Body of pancreas (tissue), 4 donors: ENCODE measurements at regions not wholly inside any gene's neighbourhood (a gene's known extent, or its start where the extent isn't known, plus 50 kb on each side); places are given as distances from the start of the nearest gene placed in this dataset.

ENCODE experiments used
- ATAC-seq: fragments of 150-250 bp; one replicate; pipeline ENCODE4 v1.9.1; 2016
- DNase-seq, 4 donors: peaks; one replicate each; pipeline ENCODE4 v3.0.0-alpha.2; 2019
- H3K27ac ChIP-seq, 4 donors: fragments of 200-600 bp; sonication (generic); 1 replicate in 3 of 4; 2 replicates in 1 of 4; pipeline versions ENCODE4 v1.5.1 to v1.6.1; 2016 to 2019; ENCODE audit warnings: mild to moderate bottlenecking in 1 of 4, mixed read lengths in 1 of 4, moderate library complexity in 1 of 4
- H3K27me3 ChIP-seq, 2 donors: fragments of 200-600 bp; sonication (generic); one replicate each; pipeline ENCODE4 v1.6.0; 2016; ENCODE audit warnings: mild to moderate bottlenecking in 1 of 2
- H3K36me3 ChIP-seq, 2 donors: fragments of 200-600 bp; sonication (generic); replicated peaks in 1 of 2; 2 replicates each; pipeline ENCODE4 v1.5.1; 2016; ENCODE audit warnings: low read depth in 2 of 2; ENCODE audit not compliant: insufficient read depth in 1 of 2
- H3K4me1 ChIP-seq: fragments of 200-600 bp; sonication (generic); one replicate; pipeline ENCODE4 v1.6.0; 2016
- H3K4me3 ChIP-seq, 2 donors: fragments of 200-600 bp; sonication (generic); 1 replicate in 1 of 2; 2 replicates in 1 of 2; pipeline ENCODE4 v1.5.1; 2016 to 2019
- H3K9me3 ChIP-seq, 3 donors: fragments of 200-600 bp; sonication (generic); 1 replicate in 2 of 3; 2 replicates in 1 of 3; pipeline ENCODE4 v1.5.1; 2016
- POLR2A ChIP-seq, 3 donors: fragments of 450-650 bp; IDR thresholded peaks; one replicate each; pipeline ENCODE4 v1.6.1; 2016; ENCODE audit warnings: antibody characterized with exemption in 3 of 3, mild to moderate bottlenecking in 2 of 3
- WGBS, 2 donors: methylation state at CpG; one replicate each; pipeline ENCODE4 v1.1.5; 2017; 5-methylcytosine and 5-hydroxymethylcytosine counted together
- intact Hi-C: fragments of 100-400 bp; cut with DNase I; formaldehyde crosslinking; loops from one replicate; pipeline ENCODE4 v1.15.1; 2023
- TF ChIP-seq, protein P1 (sequence below), 7 experiments: fragments of 450-650 bp in 4 of 7; fragments of 200-600 bp in 3 of 7; sonication (generic) in 3 of 7; IDR thresholded peaks; one replicate each; pipeline ENCODE4 v1.5.1; 2016 to 2019; ENCODE audit warnings: antibody characterized with exemption in 7 of 7

DNA sequence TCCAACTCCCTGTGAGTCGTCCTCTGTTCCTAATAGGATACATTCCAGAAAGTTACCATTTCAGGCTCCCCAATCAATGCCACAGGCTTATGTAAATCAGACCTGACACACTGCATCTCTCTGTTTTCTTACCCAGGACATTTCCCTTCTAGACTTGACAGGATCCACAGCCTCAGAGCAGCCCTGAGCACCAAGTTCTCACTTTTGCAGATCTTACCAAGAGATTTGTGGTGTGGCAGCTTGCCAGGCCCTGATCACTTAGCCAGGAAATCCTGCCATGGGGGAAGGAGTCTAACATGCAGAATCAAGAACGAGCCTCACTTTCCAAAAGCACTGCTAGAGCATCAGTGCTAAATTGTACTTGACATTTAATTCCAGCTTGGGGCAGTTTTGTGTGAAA lies 202.9 kb downstream of the TBX15 start:
- DNase-seq, result peak in 2 of 4 donors; percentile 10 to 15

DNA sequence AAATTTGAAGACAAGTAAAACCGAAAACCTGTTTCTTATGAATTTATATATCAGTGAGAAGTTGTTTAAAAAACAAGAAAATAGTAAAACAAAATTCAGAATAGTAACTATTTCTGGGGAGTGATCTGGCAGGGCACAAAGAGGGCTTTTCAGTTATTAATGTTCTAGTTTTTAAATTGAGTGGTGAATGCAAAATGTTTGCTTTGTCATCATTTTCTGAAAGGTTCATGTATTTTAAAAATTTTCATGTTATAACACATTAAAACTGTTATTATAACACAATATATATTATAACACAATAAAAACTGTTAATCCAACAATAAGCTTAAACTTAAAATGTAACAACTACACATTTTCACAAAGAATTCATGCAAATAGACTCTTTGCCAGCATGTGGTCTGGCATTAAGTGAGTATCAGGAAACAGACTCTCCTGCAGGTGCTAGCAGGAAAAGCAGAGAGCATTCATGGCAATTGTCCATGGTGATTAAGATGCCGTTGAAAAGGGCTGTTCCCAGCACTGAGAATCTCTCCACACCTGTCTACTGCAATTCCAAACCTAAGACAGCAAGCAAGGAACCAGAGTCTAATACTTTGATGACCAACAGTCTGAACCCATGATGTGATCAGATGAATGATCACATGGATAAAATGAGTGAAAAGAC lies 204.9 kb downstream of the TBX15 start:
- no peaks in the 10 kb centered on the region for H3K36me3 ChIP-seq
- H3K27ac ChIP-seq, result no peak overlapping the region
- H3K9me3 ChIP-seq, result no peaks in the 10 kb centered on the region
- H3K4me3 ChIP-seq, result no peak overlapping the region
- ATAC-seq, result no peak
- intact Hi-C loops, result no loop called here
- H3K27me3 ChIP-seq, result no peaks in the 10 kb centered on the region
- TF ChIP-seq, protein P1, sequence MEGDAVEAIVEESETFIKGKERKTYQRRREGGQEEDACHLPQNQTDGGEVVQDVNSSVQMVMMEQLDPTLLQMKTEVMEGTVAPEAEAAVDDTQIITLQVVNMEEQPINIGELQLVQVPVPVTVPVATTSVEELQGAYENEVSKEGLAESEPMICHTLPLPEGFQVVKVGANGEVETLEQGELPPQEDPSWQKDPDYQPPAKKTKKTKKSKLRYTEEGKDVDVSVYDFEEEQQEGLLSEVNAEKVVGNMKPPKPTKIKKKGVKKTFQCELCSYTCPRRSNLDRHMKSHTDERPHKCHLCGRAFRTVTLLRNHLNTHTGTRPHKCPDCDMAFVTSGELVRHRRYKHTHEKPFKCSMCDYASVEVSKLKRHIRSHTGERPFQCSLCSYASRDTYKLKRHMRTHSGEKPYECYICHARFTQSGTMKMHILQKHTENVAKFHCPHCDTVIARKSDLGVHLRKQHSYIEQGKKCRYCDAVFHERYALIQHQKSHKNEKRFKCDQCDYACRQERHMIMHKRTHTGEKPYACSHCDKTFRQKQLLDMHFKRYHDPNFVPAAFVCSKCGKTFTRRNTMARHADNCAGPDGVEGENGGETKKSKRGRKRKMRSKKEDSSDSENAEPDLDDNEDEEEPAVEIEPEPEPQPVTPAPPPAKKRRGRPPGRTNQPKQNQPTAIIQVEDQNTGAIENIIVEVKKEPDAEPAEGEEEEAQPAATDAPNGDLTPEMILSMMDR (IDR thresholded peaks at IDR 0.05), result no peak
- no peak for TF ChIP-seq POLR2A (IDR thresholded peaks at IDR 0.05)
- no peak for DNase-seq
- no peaks in the 10 kb centered on the region for H3K4me1 ChIP-seq
- WGBS, 2 donors, result 46 to 53% methylated on average over 2 of the region's 2 CpGs

More for the DNA sequence above, 202.9 kb downstream of the TBX15 start:
- H3K27me3 ChIP-seq, result no peaks in the 10 kb centered on the region
- no peaks in the 10 kb centered on the region for H3K4me1 ChIP-seq
- no peak overlapping the region for H3K27ac ChIP-seq
- H3K9me3 ChIP-seq, result no peaks in the 10 kb centered on the region
- no peak overlapping the region for H3K4me3 ChIP-seq
- no peak for ATAC-seq
- 35 to 45% methylated on average over 2 of the region's 2 CpGs for WGBS, 2 donors
- H3K36me3 ChIP-seq, result no peaks in the 10 kb centered on the region
- TF ChIP-seq POLR2A (IDR thresholded peaks at IDR 0.05), result no peak
- TF ChIP-seq, protein P1 (IDR thresholded peaks at IDR 0.05), result no peak
- intact Hi-C loops, result no loop called here

DNA sequence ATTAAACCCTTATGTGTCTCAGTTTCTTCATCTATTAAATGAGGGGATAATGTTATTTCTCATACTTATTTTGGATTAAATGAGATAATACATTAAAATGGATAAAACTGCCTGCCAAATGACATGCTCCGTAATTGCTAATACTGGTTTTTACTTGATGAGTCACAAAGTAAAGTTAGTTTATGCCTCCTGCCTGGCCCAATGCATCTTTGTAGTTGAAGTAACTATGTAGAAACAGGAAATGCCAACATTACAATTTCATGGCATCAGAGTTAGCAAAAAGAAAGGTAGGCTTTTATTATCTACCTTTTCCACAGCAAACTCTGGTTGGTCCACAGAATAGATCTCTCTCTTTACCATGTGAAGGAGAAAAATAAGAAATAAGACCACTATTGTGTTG lies 214.5 kb downstream of the TBX15 start:
- H3K9me3 ChIP-seq, result no peaks in the 10 kb centered on the region
- H3K36me3 ChIP-seq, result no peaks in the 10 kb centered on the region
- no peak overlapping the region for H3K4me3 ChIP-seq
- ATAC-seq, result no peak
- intact Hi-C loops, result no loop called here
- H3K27ac ChIP-seq, result no peak overlapping the region
- TF ChIP-seq, protein P1 (IDR thresholded peaks at IDR 0.05), result no peak
- no peak for TF ChIP-seq POLR2A (IDR thresholded peaks at IDR 0.05)
- no peaks in the 10 kb centered on the region for H3K27me3 ChIP-seq
- no peaks in the 10 kb centered on the region for H3K4me1 ChIP-seq
- WGBS, 2 donors, result 65 to 70% methylated on average over 1 of the region's 1 CpG
- DNase-seq, result no peak

DNA sequence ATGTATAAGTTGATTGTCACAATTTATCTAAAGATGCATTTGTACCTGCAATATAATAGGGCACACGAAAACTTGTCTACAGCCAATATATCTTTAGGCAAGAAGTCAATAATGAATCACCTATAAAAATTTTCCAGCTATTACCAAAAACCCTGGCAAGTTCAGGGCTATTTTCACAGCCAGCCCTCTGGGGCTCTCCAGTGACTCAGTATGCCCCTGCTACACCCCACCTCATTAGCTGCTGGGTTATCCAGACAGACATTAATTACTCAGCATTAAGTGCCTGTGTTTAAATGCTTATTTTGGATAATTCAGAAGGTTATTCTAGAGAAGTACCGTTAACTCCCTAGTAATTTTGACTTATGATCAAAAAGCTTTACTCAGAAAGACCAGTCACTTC lies 220.2 kb downstream of the TBX15 start:
- H3K27ac ChIP-seq, result no peak overlapping the region
- intact Hi-C loops, result no loop called here
- DNase-seq (no peak), ATAC-seq (no peak)
- no peak for TF ChIP-seq POLR2A (IDR thresholded peaks at IDR 0.05)
- TF ChIP-seq, protein P1 (IDR thresholded peaks at IDR 0.05), result no peak
- no peak overlapping the region for H3K4me3 ChIP-seq
- H3K36me3 ChIP-seq, result no peaks in the 10 kb centered on the region
- 43 to 49% methylated on average over 2 of the region's 2 CpGs for WGBS, 2 donors
- H3K27me3 ChIP-seq, result no peaks in the 10 kb centered on the region
- no peaks in the 10 kb centered on the region for H3K4me1 ChIP-seq
- peaks cover 0 to 5% (median 0%) of the 10 kb centered on the region in 3 donors for H3K9me3 ChIP-seq

DNA sequence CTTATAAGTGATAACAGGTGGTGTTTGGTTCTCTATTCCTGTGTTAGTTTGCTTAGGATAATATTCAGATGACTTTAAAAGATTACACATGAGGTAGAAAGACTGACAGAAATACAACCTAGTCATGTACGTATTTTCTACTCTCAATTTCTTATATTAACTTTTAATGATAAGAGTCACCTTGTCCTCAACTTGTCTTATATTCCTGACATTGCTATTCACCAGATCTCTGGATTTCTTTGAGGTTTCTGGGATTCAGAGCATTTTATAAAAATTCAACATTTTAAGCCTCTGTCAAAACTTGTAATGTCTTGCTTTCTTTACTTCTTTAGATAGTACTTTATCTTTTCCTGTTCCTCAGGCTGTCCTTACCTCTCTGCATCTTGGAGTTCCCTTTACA lies 234.2 kb downstream of the TBX15 start:
- 41 to 50% methylated on average over 1 of the region's 1 CpG for WGBS, 2 donors
- DNase-seq, result no peak

More for the DNA sequence above, 234.2 kb downstream of the TBX15 start:
- no peak overlapping the region for H3K4me3 ChIP-seq
- TF ChIP-seq, protein P1 (IDR thresholded peaks at IDR 0.05), result no peak
- TF ChIP-seq POLR2A (IDR thresholded peaks at IDR 0.05), result no peak
- H3K27ac ChIP-seq, result no peak overlapping the region
- ATAC-seq, result no peak
- no peaks in the 10 kb centered on the region for H3K9me3 ChIP-seq
- no peaks in the 10 kb centered on the region for H3K4me1 ChIP-seq
- intact Hi-C loops, result no loop called here
- no peaks in the 10 kb centered on the region for H3K27me3 ChIP-seq
- H3K36me3 ChIP-seq, result no peaks in the 10 kb centered on the region
